ENCODE measurements at regions not wholly inside any gene's neighbourhood (a gene's known extent, or its start where the extent isn't known, plus 50 kb on each side); places are given as distances from the start of the nearest gene placed in this dataset.
A peak's percentile ranks its signal among the peaks of the same experiment; 100 is the strongest.

DNA sequence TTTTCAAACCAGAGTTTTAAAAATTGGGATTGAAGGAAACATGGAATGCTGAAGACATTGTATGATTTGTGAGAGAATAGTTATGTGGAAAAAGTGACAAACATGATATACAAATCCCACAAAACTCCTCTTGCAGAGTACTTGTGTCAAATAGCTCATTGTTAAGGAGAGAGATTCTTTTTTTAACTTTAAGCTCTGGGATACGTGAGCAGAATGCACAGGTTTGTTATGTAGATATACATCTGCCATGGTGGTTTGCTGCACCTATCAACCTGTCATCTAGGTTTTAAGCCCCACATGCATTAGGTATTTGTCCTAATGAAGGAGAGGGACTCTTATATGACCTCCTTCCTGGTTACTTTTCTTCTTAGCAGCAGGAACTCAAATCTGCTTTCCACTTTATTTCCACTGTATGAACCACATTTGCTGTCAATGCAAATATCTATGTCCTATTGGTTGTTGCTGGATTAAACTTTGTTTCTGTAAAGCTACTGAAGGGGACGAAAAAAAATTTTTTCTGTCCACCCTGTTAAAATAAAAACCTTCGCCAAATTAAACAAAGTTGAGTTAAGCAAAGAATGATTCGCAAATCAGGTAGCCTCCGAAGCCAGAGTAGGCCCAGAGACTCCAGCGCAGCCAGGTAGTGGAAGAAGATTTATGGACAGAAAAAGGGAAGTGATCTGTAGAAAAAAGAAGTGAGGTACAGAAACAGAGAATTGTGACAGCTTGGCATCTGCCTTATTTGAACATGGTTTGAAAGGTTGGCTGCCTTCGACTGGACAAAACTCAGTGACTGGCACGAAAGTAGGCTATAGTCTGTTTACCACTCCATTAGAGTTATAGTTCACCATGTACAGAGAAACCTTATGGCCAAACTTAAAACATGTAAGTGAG is 430.1 kb upstream of the CHST9 start:
- no peaks in the 10 kb centered on the region for H3K4me1 Mint-ChIP-seq (ENCODE audit: low read depth)
- POLR2A ChIA-PET: no interaction called here
- ATAC-seq: no peak
- peaks cover 3% of the 10 kb centered on the region for H3K9me3 Mint-ChIP-seq
- H3K27me3 Mint-ChIP-seq: no peaks in the 10 kb centered on the region
- no peaks in the 10 kb centered on the region for H3K36me3 Mint-ChIP-seq (ENCODE audit: low read depth)
- TF ChIP-seq CTCF (IDR thresholded peaks at IDR 0.05): no peak
- DNase-seq: no peak
- no peak overlapping the region for H3K4me3 Mint-ChIP-seq
- CTCF ChIA-PET: interaction anchor here (0.7 to 1.2 kb wide), 2 partner anchors 10 kb away, joined by 3 read pairs; no protein-coding TSS in a partner anchor
- intact Hi-C loops (cut with micrococcal nuclease): no loop called here
- H3K27ac Mint-ChIP-seq: no peak overlapping the region

GRCh38 chr18:27609221-27609620 is 424.1 kb upstream of the CHST9 start:
- no peaks in the 10 kb centered on the region for H3K36me3 Mint-ChIP-seq (ENCODE audit: low read depth)
- DNase-seq (no peak), ATAC-seq (no peak)
- intact Hi-C loops (cut with micrococcal nuclease): no loop called here
- H3K9me3 Mint-ChIP-seq: no peaks in the 10 kb centered on the region
- H3K4me3 Mint-ChIP-seq: no peak overlapping the region
- H3K27ac Mint-ChIP-seq: no peak overlapping the region
- ChIA-PET CTCF (interaction anchor here (1.4 to 1.5 kb wide), 2 partner anchors 10 to 13 kb away, joined by 3 to 4 read pairs; no protein-coding TSS in a partner anchor), POLR2A (no interaction called here)
- TF ChIP-seq CTCF (IDR thresholded peaks at IDR 0.05): no peak
- no peaks in the 10 kb centered on the region for H3K27me3 Mint-ChIP-seq
- H3K4me1 Mint-ChIP-seq (ENCODE audit: low read depth): no peaks in the 10 kb centered on the region

DNA sequence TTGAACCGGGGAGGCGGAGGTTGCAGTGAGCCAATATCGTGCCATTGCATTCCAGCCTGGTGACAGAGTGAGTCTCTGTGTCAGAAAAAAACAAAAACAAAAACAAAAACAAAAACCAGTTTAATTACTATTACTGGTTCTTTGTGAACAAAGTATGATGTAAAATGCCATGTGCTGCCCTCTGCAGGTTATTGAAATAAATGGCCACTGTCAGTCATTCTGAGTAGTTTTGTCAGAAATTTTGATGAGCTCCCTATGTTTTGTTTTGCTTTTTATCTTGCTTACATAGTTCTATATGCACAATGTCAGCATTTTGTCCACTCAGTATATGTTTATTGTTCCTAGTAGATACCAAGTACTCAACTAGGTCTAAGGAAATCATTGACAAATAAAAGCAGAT is 423.6 kb upstream of the CHST9 start:
- no peak for ATAC-seq
- H3K9me3 Mint-ChIP-seq: no peaks in the 10 kb centered on the region

GRCh38 chr18:27608174-27608573 is 423.1 kb upstream of the CHST9 start:
- CTCF ChIA-PET: interaction anchor here (1.0 to 1.5 kb wide), 3 partner anchors 8 to 12 kb away, joined by 3 to 4 read pairs (median 3); no protein-coding TSS in a partner anchor

More for the DNA sequence above, 423.6 kb upstream of the CHST9 start:
- Mint-ChIP-seq H3K4me3 (no peak overlapping the region), H3K27me3 (no peaks in the 10 kb centered on the region), H3K27ac (no peak overlapping the region), H3K4me1 (ENCODE audit: low read depth) (no peaks in the 10 kb centered on the region), H3K36me3 (ENCODE audit: low read depth) (no peaks in the 10 kb centered on the region)
- DNase-seq: no peak
- CTCF ChIA-PET: interaction anchor here (1.4 to 1.5 kb wide), 2 partner anchors 9 to 13 kb away, joined by 3 to 4 read pairs; no protein-coding TSS in a partner anchor
- TF ChIP-seq CTCF (IDR thresholded peaks at IDR 0.05): peak; percentile 27
- intact Hi-C loops (cut with micrococcal nuclease): no loop called here
- POLR2A ChIA-PET: no interaction called here

More at GRCh38 chr18:27608174-27608573, 423.1 kb upstream of the CHST9 start:
- Mint-ChIP-seq H3K4me1 (ENCODE audit: low read depth) (no peaks in the 10 kb centered on the region), H3K9me3 (no peaks in the 10 kb centered on the region), H3K36me3 (ENCODE audit: low read depth) (no peaks in the 10 kb centered on the region), H3K4me3 (no peak overlapping the region), H3K27ac (no peak overlapping the region), H3K27me3 (no peaks in the 10 kb centered on the region)
- DNase-seq (no peak), ATAC-seq (no peak)
- no peak for TF ChIP-seq CTCF (IDR thresholded peaks at IDR 0.05)
- intact Hi-C loops (cut with micrococcal nuclease): no loop called here
- POLR2A ChIA-PET: no interaction called here

All from activated CD8-positive, alpha-beta T cell treated with anti-CD3 and anti-CD28 coated beads for 36 hours (primary cell).